SH-SY5Y (cell line): ENCODE measurements at regions not wholly inside any gene's neighbourhood (a gene's known extent, or its start where the extent isn't known, plus 50 kb on each side); places are given as distances from the start of the nearest gene placed in this dataset.

ENCODE experiments used
- GATA2 ChIP-seq: IDR thresholded peaks from 2 replicates; pipeline ENCODE4 v1.6.1; 2011; ENCODE audit warnings: mild to moderate bottlenecking, low read depth, low read length
- GATA3 ChIP-seq: IDR thresholded peaks from 2 replicates; pipeline ENCODE4 v1.6.1; 2011; ENCODE audit warnings: low read depth, mild to moderate bottlenecking, low read length, moderate library complexity

GRCh38 chr11:128261011-128261421, 326.3 kb downstream of the ETS1 start:
- TF ChIP-seq GATA2, result no peak
- no peak for TF ChIP-seq GATA3
